GM21717 (cell line): ENCODE measurements at regions not wholly inside any gene's neighbourhood (a gene's known extent, or its start where the extent isn't known, plus 50 kb on each side); places are given as distances from the start of the nearest gene placed in this dataset.
"Not testable (repeated sequence)": the region's sequence is repeated elsewhere in the genome, so short reads cannot be mapped to it uniquely, and the experiment has no call there.

Source experiments
- ATAC-seq: cut with Tn5 transposase; IDR thresholded peaks from one replicate; pipeline ENCODE4 v1.9.1; 2021; ENCODE audit warnings: mild to moderate bottlenecking, moderate library complexity; ENCODE audit not compliant: unreplicated experiment

DNA sequence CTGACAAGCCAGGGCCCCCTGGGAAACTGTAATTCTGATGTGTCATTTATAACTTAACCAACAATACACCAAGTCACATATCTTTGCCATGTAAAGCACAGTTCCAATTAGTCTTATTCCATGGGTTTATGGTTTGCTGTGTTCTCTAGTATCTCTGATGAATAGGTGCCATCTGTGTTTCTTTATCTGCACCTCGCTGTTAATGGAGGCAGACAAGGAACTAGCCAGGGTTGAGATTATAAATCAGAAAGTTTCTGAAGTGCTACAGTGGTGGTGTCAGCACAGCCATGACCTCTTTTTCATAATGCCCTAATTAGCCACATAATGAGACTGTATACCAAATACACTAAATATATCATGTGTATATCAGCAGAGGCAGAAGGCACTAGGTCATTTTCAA lies 866.4 kb downstream of the PLOD2 start:
- ATAC-seq, result no peak

DNA sequence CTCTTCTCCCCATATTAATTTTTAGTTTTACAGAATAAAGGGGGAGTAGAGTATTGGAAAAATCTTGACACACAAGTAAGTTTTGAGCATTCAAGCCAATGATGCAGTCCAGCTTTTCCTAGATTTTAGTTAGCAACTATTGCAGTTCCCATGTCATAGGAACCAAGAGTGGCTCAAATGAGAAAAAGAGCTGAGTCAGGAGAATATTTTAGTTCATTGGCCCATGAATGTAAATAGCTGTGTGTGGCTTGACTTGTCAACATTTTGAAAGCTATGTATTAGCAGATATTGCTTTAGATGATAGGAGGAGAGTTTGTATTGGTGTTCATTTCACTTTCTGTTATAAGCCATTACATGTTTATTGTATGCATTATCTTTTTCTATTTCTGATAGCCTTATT lies 853.7 kb downstream of the PLOD2 start:
- ATAC-seq, result no peak

GRCh38 chr3:145313751-145314150 lies 847.2 kb downstream of the PLOD2 start:
- ATAC-seq, result no peak

DNA sequence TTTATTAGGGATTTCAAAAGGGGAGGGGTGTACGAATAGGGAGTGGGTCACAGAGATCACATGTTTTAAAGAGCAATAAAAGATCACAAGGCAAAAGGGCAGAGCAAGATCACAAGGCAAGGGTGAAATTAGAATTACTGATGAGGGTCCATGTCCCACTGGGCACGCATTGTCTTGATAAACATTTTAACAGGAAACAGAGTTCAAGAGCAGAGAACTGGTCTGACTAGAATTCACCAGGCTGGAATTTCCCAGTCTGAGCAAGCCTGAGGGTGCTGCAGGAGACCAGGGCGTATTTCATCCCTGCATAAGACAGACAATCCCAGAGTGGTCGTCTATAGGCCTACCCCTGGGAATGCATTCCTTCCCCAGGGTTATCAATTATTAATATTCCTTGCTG lies 844.7 kb downstream of the PLOD2 start:
- not testable (repeated sequence) for ATAC-seq

- no peak for ATAC-seq
These were observed 834.3 kb downstream of the PLOD2 start for GRCh38 chr3:145326666-145327065.

- ATAC-seq, result not testable (repeated sequence)
These were observed 827.6 kb downstream of the PLOD2 start for GRCh38 chr3:145333427-145333826.

DNA sequence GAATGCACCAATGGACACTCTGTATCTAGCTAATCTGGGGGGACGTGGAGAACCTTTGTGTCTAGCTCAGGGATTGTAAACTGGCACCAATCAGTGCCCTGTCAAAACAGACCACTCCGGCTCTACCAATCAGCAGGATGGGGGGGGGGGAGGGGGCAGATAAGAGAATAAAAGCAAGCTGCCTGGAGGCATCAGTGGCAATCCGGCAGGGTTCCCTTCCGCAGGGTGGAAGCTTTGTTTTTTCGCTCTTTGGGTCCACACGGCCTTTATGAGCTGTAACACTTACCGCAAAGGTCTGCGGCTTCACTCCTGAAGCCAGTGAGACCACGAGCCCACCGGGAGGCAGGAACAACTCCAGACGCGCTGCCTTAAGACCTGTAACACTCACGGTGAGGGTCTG lies 827.1 kb downstream of the PLOD2 start:
- no peak for ATAC-seq

- no peak for ATAC-seq
These were observed 805.8 kb downstream of the PLOD2 start for GRCh38 chr3:145355206-145355605.

GRCh38 chr3:145357453-145357852 lies 803.5 kb downstream of the PLOD2 start:
- ATAC-seq, result no peak

DNA sequence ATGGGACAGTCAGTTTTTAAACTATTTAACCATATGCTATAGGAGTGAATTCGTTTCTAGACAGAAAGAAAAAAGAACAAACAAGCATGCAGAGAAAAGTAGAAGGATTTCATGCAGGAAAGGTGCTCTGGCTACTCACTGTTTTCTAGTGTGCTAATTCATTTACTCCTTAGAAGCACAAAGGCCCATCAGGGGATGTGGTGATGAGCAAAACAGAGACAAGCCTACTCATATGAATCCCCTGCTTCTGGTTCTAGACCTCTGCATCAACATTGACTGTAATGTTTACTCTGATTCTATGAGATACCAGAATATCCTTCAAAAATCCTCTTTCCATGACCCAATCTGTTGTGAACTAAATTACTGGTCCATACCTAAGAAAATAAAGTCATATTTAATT lies 801.9 kb downstream of the PLOD2 start:
- ATAC-seq, result no peak

GRCh38 chr3:145368748-145369147 lies 792.2 kb downstream of the PLOD2 start:
- ATAC-seq, result no peak

DNA sequence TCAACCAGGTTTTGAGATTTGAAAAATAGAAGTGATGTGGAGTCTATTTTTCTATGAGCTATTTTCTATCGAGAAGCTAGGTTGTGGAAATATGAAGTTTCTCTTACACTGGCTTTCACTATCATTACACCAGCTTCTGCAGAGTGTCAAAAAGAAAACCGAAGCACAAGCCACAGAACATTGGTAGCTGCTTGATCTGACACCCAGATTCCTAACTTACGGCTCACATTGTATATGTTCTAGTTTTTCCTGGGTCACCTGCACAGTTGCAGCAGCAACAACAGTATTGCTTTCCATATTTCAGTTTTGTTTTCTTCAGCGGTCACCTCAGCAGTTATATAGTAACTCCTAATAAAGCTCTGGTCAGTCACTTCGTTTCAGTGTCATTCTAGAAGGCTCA lies 790.1 kb downstream of the PLOD2 start:
- no peak for ATAC-seq

DNA sequence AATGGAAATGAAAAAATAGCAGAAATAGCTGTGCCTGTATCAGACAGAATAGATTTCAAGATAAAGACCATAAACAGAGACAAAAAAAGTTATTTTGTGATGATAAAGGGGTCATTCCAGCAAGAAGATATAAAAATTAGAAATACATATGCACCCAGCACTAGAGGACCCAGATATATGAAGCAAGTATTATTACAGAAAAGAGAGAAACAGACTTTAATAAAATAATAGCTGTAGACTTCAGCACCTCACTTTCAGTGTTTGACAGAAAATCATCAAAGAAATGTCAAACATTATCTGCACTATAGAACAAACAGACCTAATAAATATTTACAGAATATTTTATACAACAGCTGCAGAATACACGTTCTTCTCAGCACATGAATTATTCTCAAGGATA lies 783.7 kb downstream of the PLOD2 start:
- ATAC-seq, result no peak

GRCh38 chr3:145383416-145383815 lies 777.6 kb downstream of the PLOD2 start:
- ATAC-seq, result no peak

DNA sequence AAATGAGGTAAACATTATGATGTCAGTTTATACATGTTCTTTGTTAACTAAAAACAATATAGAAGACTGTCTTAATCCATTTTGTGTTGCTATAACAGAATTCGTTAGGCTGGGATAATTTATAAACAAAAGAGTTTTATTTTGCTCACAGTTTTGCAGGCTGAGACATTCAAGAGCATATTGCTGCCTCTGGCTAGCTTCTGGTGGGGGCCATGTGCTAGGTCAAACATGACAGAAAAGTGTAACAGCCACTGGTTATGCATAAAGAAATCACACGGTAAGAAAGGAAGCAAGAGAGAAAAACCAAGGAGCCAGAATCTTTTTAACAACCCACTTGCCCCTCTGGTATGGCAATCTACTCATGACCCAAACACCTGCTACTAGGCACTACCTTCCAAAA lies 776.7 kb downstream of the PLOD2 start:
- ATAC-seq, result no peak

GRCh38 chr3:145387211-145387610 lies 773.8 kb downstream of the PLOD2 start:
- ATAC-seq, result no peak

DNA sequence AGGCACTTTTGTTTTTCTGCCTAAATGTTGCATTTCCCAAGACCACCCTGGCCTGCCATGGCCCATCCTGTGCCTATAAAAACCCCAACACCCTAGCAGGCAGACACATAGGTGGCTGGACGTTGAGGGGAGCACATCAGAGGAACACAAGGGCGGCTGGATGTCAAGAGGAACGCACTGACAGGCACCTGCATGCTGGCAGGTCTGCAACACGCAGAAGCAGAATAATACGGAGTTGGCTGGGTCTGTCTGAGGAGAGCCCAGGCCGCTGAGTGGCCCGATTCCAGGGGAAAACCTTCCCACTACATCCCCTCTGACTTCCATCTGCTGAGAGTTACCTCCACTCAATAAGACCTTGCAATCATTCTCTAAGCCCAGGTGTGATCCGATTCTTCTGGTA lies 765.6 kb downstream of the PLOD2 start:
- ATAC-seq, result no peak

DNA sequence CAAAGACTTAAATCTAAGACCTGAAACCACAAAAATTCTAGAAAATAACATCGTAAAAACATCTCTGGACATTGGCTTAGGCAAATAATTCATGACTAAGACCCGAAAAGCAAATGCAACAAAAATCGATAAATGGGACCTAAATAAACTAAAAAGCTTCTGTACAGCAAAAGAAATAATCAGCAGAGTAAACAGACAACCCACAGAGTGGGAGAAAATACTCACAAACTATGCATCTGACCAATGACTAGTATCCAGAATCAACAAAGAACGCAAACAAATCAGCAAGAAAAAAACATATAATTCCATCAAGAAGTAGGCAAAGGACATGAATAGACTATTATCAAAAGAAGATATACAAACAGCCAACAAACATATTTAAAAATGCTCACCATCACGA lies 749.4 kb downstream of the PLOD2 start:
- ATAC-seq, result no peak

DNA sequence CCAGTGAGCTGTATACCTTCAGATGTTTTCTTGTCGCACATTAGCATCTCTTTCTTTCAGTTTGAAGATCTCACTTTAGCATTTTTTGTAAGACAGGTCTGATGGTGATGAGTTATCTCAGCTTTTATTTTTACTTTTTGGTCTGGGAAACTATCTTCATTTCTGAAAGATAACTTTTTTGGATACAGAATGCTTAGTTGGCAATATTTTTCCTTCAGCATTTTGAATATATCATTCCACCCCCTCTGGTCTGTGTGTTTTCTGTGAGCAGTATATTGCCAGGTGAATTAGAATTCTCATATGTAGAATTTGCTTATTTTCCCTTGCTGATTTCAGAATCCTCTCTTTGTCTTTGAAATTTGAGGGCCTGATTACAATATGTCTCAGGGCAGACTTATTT lies 743.3 kb downstream of the PLOD2 start:
- no peak for ATAC-seq

- no peak for ATAC-seq
These were observed 738.4 kb downstream of the PLOD2 start for GRCh38 chr3:145422556-145422955.

- no peak for ATAC-seq
These were observed 733.6 kb downstream of the PLOD2 start for GRCh38 chr3:145427355-145427754.

GRCh38 chr3:145429546-145429945 lies 731.4 kb downstream of the PLOD2 start:
- ATAC-seq, result no peak

GRCh38 chr3:145448436-145448835 lies 712.5 kb downstream of the PLOD2 start:
- no peak for ATAC-seq
